Parathyroid adenoma (tissue), 2 donors: ENCODE measurements at regions not wholly inside any gene's neighbourhood (a gene's known extent, or its start where the extent isn't known, plus 50 kb on each side); places are given as distances from the start of the nearest gene placed in this dataset.

Experiments
- H2AFZ ChIP-seq: fragments of 300-600 bp; sonication (generic); one replicate; pipeline ENCODE4 v1.7.0; 2017; ENCODE audit warnings: antibody characterized with exemption, mild to moderate bottlenecking
- H3K27ac ChIP-seq: fragments of 300-600 bp; sonication (generic); one replicate; pipeline ENCODE4 v1.7.0; 2017
- H3K27me3 ChIP-seq: fragments of 300-600 bp; sonication (generic); one replicate; pipeline ENCODE4 v1.7.0; 2017; ENCODE audit warnings: low read length; ENCODE audit not compliant: control insufficient read depth, insufficient read depth
- H3K36me3 ChIP-seq: fragments of 300-600 bp; sonication (generic); one replicate; pipeline ENCODE4 v1.7.0; 2017; ENCODE audit warnings: low read length; ENCODE audit not compliant: control insufficient read depth, insufficient read depth
- H3K4me1 ChIP-seq: fragments of 300-600 bp; sonication (generic); one replicate; pipeline ENCODE4 v1.7.0; 2017; ENCODE audit warnings: control low read depth
- H3K4me2 ChIP-seq: fragments of 300-600 bp; sonication (generic); one replicate; pipeline ENCODE4 v1.7.0; 2017; ENCODE audit warnings: low read length
- H3K4me3 ChIP-seq: fragments of 300-600 bp; sonication (generic); one replicate; pipeline ENCODE4 v1.7.0; 2017; ENCODE audit warnings: low read depth, low read length
- H3K79me2 ChIP-seq: fragments of 300-600 bp; sonication (generic); one replicate; pipeline ENCODE4 v1.7.0; 2017; ENCODE audit warnings: control low read depth
- H3K9ac ChIP-seq: fragments of 300-600 bp; sonication (generic); one replicate; pipeline ENCODE4 v1.7.0; 2017; ENCODE audit warnings: mild to moderate bottlenecking
- H3K9me3 ChIP-seq: fragments of 300-600 bp; sonication (generic); one replicate; pipeline ENCODE4 v1.7.0; 2017; ENCODE audit warnings: low read length; ENCODE audit not compliant: control insufficient read depth
- TF ChIP-seq, protein P1 (sequence below): fragments of 300-600 bp; sonication (generic); IDR thresholded peaks from one replicate; pipeline ENCODE4 v1.7.0; 2017; ENCODE audit warnings: antibody characterized with exemption, mild to moderate bottlenecking
- donor health status: primary hyperparathyroidism.

DNA sequence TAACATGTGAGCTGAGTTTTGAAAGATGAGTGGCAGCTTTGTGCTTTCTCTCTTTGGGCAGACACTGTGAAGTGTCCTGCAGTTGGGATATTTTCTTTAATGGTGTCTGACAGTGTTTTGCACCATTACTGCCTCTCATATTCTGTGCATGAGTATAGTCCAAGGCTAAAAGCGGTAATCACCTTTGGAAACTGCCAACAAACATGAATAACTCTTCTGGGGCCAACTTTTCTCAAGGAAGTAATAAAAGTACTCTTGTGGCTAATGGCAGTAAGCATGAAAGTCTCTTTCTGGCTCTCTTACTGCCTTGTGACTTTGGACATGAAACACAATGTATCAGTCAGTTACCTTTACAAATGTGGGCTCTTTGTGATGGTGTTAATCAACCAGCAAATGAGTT, 91.7 kb upstream of the SOX4 start:
- TF ChIP-seq, protein P1, sequence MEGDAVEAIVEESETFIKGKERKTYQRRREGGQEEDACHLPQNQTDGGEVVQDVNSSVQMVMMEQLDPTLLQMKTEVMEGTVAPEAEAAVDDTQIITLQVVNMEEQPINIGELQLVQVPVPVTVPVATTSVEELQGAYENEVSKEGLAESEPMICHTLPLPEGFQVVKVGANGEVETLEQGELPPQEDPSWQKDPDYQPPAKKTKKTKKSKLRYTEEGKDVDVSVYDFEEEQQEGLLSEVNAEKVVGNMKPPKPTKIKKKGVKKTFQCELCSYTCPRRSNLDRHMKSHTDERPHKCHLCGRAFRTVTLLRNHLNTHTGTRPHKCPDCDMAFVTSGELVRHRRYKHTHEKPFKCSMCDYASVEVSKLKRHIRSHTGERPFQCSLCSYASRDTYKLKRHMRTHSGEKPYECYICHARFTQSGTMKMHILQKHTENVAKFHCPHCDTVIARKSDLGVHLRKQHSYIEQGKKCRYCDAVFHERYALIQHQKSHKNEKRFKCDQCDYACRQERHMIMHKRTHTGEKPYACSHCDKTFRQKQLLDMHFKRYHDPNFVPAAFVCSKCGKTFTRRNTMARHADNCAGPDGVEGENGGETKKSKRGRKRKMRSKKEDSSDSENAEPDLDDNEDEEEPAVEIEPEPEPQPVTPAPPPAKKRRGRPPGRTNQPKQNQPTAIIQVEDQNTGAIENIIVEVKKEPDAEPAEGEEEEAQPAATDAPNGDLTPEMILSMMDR = no peak
- Histone ChIP-seq H3K36me3 (no peaks in the 10 kb centered on the region), H3K4me3 (no peak overlapping the region), H3K27ac (no peak overlapping the region), H2AFZ (no peak overlapping the region), H3K4me2 (no peak overlapping the region), H3K9ac (no peak overlapping the region), H3K27me3 (no peaks in the 10 kb centered on the region), H3K4me1 (no peaks in the 10 kb centered on the region), H3K79me2 (no peaks in the 10 kb centered on the region), H3K9me3 (no peaks in the 10 kb centered on the region)

GRCh38 chr6:21502682-21503081, 90.9 kb upstream of the SOX4 start:
- TF ChIP-seq, protein P1 = no peak
- H3K79me2 ChIP-seq = no peaks in the 10 kb centered on the region
- no peak overlapping the region for H3K4me2 ChIP-seq
- H3K9me3 ChIP-seq = no peaks in the 10 kb centered on the region
- no peak overlapping the region for H3K27ac ChIP-seq
- no peaks in the 10 kb centered on the region for H3K36me3 ChIP-seq
- H3K27me3 ChIP-seq = no peaks in the 10 kb centered on the region
- H3K9ac ChIP-seq = no peak overlapping the region
- no peak overlapping the region for H2AFZ ChIP-seq
- H3K4me3 ChIP-seq = no peak overlapping the region
- H3K4me1 ChIP-seq = no peaks in the 10 kb centered on the region

DNA sequence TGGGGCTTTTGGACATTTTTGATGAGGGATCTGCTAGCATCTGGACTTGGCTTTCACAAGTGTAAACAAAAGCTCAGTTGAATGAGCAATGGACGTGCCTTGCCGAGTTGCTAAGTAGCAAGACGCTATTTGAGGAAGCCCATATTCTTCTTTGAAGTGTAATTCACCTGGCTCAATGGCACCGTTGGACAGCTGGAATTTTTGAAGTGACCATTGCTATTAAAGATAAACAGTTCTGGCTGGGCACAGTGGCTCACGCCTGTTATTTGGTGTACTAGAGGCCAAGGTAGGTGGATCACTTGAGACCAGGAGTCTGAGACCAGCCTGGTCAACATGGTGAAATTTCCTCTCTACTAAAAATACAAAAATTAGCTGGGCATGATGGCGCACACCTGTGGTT, 88.8 kb upstream of the SOX4 start:
- Histone ChIP-seq H3K36me3 (no peaks in the 10 kb centered on the region), H3K9ac (no peak overlapping the region), H2AFZ (no peak overlapping the region), H3K79me2 (no peaks in the 10 kb centered on the region), H3K27me3 (no peaks in the 10 kb centered on the region), H3K4me2 (no peak overlapping the region), H3K27ac (no peak overlapping the region), H3K4me1 (no peaks in the 10 kb centered on the region), H3K9me3 (no peaks in the 10 kb centered on the region), H3K4me3 (no peak overlapping the region)
- TF ChIP-seq, protein P1 = no peak

- TF ChIP-seq, protein P1 = no peak
- Histone ChIP-seq H3K27ac (no peak overlapping the region), H3K4me1 (no peaks in the 10 kb centered on the region), H3K4me3 (no peak overlapping the region), H2AFZ (no peak overlapping the region), H3K4me2 (no peak overlapping the region), H3K36me3 (no peaks in the 10 kb centered on the region), H3K27me3 (no peaks in the 10 kb centered on the region), H3K79me2 (no peaks in the 10 kb centered on the region), H3K9ac (no peak overlapping the region), H3K9me3 (no peaks in the 10 kb centered on the region)
Observed at GRCh38 chr6:21505574-21505990, 88.0 kb upstream of the SOX4 start.

DNA sequence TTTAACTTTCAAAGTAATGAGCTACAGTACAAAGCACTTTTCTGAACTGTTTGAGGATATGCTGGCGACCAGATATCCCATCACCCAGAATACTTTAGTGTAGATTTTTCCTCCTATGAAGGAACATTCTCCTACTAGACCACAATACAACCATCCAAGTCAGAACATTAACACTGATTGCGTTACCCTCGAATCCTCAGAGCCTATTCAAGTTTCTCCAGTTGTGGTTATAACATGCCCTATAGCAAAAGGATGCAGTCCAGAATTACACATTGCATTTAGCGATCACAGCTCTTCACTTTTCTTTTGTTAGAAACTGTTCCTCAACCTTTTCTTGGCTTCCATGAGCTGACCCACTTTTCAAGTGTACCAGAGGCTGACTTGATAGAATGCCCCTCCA, 87.4 kb upstream of the SOX4 start:
- no peaks in the 10 kb centered on the region for H3K9me3 ChIP-seq

More for the DNA sequence above, 87.4 kb upstream of the SOX4 start:
- Histone ChIP-seq H3K4me1 (no peaks in the 10 kb centered on the region), H3K27me3 (no peaks in the 10 kb centered on the region), H3K79me2 (no peaks in the 10 kb centered on the region), H3K36me3 (no peaks in the 10 kb centered on the region), H3K27ac (no peak overlapping the region), H2AFZ (no peak overlapping the region), H3K4me3 (no peak overlapping the region), H3K9ac (no peak overlapping the region), H3K4me2 (no peak overlapping the region)
- TF ChIP-seq, protein P1 = no peak
